GM21360 (cell line): ENCODE measurements at regions not wholly inside any gene's neighbourhood (a gene's known extent, or its start where the extent isn't known, plus 50 kb on each side); places are given as distances from the start of the nearest gene placed in this dataset.
A peak's percentile ranks its signal among the peaks of the same experiment; 100 is the strongest.

Source experiments
- ATAC-seq: cut with Tn5 transposase; IDR thresholded peaks from one replicate; pipeline ENCODE4 v1.9.1; 2021; ENCODE audit warnings: mild to moderate bottlenecking, moderate library complexity; ENCODE audit not compliant: unreplicated experiment

DNA sequence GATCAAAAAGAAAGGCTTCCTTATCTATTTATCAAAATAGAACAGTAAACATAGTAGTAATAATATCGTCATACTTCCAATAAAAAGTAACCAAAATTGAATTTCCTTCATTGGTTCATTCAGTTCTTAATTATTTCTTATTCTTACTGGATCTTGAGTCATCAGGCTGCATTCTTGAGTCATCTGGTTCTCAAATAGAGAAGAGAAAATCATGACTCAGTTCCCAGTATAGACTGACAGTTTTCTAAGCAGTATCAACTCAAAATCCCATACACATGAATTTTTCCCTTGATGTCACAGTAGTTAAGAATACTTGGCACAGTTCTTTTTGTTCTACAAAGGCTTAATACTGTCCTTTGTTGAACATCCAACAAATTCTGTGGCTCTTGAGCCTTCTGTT is 626.9 kb upstream of the ADGRL4 start:
- peak; percentile 63 for ATAC-seq

DNA sequence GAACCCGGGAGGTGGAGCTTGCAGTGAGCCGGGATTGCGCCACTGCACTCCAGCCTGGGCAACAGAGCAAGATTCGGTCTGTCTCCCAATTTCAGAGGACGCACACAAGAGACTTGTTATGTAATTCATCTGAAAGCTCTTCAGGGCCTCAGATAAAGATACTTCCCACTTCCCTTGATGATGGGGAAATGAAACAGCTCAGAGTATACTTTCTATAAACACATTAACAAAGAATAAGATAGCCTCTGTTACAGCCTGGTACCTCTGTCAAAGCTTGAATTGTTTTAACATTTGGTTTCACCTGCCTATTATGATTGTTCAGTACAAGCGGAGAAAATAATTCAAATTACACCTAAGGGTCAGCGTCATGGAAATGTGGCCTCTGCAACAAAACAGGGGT is 622.9 kb upstream of the ADGRL4 start:
- ATAC-seq, result no peak

DNA sequence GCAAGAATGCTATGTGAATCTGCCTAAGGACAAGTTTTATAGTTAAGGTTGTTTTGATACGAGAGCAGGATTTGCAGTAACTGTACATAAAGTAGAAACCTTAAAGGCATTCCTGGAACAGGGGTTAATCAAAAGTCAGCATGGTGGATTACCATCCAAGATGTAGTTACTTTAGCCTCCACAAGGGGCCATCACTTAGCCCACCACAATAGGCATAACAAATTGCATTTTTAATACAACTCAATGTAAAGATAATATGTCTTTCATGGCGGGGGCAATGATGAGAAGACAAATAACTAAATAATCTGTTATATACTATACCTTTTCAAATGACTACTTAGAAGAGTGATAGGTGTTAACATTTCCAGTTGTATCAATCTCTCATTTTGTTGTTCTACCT is 611.2 kb upstream of the ADGRL4 start:
- ATAC-seq, result no peak

DNA sequence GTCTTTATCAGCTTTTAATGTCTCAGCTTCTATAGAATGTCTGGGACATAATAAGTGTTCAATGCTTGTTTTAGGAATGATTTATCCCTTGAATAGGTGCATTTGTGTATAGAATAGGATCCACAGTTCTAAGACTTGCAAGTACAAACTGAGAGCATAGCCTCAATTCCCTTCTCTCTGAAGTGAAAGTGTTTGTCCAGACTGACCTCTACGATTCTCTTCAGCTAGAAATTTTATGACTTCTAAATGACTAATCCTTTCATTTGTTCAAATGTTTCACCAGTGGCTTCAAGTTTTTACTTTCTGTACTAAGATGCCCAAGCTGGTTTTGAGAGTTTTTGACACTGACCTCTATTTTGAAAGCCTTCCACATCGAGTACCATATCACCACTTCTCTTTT is 608.2 kb upstream of the ADGRL4 start:
- ATAC-seq, result no peak

DNA sequence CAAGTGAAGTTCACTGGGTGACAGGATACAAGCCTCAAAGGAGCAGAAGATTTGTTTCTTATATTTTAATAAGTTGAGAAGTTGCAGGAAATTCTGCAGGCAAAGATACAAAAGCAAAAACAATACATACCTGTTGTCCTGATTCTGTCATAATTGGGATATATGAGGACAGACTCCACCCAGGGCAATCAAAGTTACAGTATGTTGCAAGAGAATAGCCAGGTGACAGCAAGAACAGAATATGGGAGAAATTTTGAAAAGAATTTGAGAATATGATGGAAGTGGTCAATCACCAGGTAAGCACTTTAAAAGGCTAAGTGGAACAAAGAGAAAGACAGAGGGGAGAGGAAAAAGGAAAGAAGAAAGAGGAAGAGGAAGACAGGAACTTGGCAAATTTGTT is 607.6 kb upstream of the ADGRL4 start:
- ATAC-seq, result no peak

DNA sequence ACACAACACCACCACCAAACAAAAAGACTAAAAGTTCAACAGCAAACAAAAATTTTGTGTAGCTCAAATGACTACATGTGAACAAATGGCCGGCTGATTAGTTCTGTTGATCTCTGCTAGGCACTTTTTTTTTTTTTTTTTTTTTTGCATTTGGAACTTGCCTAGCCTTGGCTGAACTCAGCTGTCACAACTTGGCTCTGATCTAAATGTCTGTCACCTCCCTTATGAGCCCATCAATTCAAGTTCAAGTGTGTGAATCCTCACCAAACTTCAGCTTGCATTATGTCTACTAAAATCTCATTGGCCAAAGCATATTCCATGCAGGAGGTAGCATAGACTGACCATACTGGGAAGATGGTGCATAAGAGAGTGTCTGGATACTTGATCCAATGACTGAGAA is 606.5 kb upstream of the ADGRL4 start:
- ATAC-seq, result no peak

DNA sequence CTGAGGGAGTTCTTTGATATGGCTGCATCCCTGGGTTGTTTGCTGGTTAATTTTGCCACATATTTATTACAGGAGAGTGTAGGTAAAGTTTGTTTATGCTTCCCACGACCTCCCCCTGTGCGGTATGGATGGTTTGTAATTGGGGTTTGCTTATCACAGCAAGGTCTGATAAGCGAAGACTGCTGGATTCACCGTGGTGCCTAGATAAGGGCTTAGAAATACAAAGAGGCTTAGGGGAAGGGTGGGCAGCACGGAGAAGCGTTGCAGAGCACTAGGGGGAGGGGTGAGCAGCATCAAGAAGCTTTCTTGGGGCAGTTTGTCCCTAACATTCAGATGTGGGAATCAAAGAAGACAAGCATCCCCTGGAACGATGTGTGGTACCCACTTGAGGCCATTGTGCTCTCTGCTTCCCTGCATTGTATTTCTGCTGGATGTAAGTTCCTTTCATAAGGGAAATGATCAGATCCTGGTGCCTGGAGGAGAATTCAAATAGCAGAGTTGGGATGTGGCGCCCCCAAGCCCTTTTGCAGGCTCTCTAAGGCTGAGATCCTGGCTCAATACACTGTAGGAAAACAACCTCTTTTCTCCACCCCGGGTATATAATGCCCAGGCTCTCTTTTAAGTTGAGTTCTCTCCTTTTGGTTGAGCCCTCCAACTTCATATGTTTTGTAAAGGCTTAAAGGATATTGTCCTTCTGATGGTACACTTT is 598.1 kb upstream of the ADGRL4 start:
- no peak for ATAC-seq

DNA sequence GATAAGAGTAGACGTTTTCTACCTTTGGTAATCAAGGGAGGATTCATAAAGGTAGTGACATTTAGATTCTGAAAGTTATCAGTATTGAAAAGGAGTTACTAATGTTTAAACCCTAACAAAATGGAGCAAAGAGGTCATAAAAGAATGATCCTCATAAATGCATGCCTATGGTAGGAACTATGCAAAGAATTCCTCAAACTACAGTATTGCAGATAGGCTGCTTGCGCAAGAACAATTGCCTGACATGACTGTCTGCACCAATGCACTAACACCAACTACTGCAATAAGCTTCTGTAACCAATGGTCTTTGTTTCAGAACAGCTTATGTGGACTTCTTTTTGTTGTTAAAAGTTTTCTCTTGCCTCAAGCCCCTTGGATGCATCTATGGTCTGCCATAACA is 597.3 kb upstream of the ADGRL4 start:
- no peak for ATAC-seq

DNA sequence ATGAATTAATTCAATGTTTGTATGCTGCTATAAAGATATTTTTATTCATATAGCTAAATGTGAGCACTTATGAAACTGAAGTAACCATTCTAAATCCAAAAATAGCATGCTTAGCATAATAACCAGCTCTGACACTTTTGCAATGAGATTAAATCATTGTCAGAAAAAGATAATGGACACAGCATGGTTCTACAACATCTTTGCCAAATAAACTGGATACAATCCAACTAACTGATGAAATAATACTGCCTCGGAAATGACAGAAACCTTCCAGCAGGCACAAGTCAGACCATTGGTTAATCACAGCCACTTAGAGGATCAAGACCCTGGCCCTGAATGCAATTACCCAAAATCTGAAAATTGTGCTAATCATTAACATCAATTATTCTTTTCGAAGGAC is 592.7 kb upstream of the ADGRL4 start:
- no peak for ATAC-seq

DNA sequence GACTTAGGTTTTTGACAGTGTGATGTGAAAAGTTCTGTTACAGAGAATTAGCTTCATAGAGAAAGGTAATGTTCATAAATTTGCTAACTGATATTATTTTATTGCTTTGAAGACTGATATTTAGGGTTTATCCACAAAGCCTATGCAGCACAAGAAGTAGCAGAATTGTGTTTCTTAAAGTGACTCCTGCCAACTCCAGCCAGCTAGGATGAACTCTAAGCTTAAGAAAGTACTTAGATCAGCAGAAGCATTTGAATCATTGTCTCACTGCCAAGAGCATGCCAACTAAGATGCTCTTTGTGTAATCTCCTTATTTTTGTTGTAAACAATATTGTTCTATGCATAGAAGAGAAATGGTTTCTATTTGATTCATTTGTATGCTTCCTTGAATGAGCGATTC is 589.4 kb upstream of the ADGRL4 start:
- no peak for ATAC-seq

DNA sequence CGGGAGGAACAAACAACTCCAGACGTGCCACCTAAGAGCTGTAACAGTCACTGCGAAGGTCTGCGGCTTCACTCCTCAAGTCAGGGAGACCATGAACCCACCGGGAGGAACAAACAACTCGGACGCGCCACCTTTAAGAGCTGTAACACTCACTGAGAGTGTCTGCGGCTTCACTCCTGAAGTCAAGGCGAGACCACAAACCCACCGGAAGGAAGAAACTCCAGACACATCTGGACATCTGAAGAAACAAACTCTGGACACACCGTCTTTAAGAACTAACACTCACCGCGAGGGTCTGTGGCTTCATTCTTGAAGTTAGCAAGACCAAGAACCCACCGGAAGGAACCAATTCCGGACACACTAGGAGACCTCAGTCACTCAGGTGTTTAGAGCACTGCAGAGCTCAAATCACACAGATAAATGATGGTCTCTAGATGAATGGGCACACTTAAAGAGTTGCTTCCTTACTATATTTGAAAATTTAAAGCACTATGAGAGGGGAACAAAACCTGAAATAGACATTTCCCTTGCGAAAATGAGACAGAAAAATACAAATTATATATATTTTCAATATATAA is 587.7 kb upstream of the ADGRL4 start:
- ATAC-seq, result no peak

DNA sequence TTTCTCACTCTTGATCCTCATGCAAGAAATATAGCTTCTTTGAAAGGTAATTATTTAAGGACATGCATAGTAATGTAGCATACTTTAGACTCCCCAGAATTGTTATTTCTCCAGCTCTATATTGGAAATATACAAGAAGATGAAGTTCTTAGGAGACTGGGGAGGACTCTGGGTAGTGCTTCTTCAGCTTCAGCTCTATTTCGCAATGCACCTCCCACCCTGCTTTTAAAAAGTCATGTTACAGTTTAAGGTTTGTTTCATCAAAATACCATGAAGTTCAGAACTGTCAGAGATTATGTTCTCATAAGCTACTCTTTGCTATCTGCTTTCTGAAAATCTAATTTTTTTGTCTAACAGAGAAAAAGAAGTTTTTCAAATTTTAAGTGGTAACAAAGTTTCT is 586.2 kb upstream of the ADGRL4 start:
- no peak for ATAC-seq

DNA sequence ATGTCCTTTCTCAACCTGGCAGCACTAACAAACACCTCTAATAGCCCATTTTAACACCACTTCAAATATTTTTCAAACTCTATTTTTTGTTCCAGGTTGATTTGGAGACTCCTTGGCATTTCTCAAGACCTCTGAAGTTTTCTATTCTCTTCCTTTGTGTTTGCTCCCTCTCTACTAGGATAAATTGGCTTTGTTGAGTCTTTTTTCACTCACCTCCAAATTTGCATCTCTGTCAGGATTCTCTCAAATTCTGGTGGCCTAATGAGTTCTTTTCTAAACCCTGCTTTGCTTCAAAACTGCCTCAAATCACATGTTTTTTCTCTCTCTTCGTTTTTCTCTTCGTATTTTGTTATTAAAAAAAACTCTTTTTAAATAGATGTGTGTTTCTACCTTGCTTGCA is 582.2 kb upstream of the ADGRL4 start:
- ATAC-seq, result no peak

DNA sequence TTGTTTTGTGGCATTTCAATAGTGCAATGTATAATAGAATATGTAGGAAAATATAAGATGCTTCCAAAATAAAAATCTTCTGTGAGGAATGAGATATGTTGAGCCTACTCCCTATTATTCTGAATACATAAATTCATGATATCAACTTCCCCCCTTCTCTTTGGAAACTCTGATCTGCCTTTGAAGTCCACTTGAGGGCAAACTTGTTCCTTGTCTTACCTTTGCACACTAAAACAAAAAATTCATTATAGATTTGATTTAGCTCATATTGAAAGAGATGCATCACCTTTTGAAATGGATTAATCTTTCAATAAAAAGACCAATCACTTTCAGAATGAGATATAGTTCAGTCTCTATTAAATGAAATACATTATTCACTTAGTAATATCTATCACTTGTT is 580.7 kb upstream of the ADGRL4 start:
- ATAC-seq, result no peak

DNA sequence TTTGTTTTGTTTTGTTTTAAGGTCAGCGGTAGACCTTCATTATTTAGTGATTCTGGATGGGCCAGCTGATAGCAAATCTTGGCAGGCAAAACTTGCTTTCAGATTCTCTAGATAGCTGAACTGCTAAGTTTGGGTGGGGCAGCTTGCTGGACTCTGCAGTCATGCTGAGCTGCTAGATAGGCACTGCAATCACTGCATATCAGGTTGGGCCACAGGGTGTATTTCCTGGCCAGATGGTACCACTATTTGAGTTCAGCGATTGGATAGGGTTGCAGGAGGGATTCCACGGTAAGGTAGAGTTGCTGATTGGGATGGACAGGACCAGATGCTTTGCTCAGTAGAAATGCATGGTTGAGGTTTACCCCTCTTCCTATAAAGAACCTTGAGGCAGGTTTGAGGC is 579.3 kb upstream of the ADGRL4 start:
- ATAC-seq, result no peak

DNA sequence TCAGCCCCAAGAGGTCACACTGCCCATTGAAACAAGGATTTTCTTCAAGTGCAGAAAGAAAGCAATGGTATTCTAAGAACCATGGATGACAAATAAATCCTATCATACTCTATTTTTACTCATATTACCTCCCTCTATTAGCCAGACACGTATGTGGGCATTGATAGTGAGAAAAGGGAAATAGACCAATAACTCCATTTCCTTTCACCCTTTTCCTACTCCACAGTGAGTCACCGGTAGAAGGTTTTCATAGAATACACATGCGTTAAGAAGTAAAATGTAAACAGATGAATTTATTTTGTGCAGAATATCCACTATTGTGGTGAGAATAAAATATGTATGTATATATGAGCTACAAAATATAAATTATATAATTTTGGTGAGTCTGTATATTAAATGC is 568.9 kb upstream of the ADGRL4 start:
- ATAC-seq, result no peak

DNA sequence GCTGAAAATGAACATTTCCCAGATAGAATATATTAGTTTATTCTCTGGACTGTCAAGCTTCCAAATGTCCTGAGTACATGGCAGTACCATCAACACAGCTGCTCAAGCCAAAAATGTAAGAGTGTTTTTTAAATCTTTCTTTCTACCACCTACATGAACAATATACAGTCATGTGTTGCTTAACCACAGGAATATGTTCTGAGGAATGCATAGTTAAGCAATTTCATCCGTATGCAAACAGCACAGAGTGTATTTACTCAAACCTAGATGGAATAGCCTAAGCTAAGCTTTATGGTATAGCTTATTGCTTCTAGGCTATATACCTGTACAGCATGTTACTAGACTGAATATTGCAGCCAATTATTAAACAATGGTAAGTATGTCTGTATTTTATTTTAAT is 561.9 kb upstream of the ADGRL4 start:
- no peak for ATAC-seq

DNA sequence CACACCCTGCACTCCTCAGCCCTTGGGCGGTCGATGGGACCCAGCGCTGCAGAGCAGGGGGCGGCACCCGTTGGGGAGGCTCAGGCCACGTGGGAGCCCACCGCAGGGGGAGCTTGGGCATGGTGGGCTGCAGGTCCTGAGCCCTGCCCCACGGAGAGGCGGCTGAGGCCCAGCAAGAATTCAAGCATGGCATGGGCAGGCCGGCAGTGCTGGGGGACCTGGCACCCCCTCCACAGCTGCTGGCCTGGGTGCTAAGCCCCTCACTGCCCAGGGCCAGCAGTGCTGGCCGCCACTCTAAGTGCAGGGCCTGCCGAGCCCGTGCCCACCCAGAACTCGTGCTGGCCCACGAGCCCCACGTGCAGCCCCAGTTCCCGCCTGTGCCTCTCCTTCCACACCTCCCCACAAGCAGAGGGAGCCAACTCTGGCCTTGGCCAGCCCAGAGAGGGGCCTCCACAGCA is 555.0 kb upstream of the ADGRL4 start:
- no peak for ATAC-seq

DNA sequence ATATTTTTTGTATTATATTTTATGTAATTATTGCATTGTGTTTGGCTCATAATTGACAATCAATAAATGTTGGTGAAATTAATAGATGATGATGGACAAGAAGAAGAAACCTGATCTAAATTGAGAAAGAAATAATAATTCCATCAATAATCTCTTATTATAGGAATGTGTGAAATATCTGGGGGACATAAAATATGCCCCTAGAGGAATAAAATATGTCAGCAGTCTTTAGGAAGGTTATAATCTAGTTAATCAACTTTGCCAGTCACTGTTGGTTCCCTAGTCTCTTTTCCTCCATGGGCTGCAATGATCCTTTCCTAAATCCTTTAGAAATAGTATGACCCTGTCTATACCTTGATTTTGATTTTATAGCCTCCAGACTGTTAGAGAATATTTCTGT is 549.7 kb upstream of the ADGRL4 start:
- ATAC-seq, result no peak

DNA sequence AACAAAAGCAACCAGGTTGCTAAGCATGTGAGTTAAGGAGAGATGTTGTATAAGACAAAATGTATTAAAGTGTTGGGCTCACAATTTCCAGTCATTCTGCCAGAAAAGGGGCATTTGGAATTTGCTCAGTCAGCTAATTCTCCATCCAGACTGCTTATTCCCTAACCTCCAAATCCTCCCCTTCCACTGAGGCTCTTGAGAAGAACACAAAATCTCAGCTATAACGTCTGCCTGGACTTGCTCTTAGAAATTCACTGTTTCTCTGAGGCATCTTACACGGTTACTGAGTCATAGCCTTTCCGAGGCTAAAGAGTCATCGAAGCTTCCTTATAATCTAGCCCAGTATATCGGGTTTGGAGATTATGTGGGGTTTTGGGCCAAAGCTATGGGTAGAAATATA is 548.2 kb upstream of the ADGRL4 start:
- no peak for ATAC-seq

DNA sequence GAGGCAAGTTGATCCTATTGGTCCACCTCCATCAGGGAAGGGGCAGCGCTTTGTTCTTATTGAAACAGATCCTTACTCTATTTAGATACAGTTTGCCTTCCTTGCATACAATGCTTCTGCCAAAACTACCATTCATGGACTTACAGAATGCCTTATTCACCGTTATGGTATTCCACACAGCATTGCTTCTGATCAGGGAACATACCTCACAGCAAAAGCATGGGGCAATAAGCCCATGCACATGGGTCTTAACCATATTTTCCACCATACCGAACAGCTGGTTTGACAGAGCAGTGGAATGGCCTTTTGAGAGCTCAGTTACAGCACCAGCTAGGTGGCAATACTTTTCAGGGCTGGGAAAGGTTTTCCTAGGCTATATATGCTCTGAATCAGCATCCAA is 544.8 kb upstream of the ADGRL4 start:
- ATAC-seq, result no peak

DNA sequence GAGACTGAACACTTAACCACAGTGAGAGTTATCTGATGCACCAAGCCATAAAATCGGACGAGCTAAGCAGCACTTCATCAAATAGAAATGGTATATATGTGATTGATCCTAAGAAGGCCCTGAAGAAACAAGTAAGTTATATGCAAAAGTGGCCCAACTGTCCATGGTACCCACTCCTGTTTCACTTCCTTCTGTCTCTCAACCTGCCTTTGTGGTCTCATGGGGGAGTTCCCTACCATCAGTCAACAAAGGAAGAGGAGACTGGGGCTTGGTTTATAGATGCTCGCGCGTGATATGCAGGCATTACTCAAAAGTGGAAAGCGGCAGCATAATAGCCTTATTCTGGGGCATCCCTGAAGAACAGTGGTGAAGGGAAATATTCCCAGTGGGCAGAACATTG is 543.9 kb upstream of the ADGRL4 start:
- no peak for ATAC-seq

DNA sequence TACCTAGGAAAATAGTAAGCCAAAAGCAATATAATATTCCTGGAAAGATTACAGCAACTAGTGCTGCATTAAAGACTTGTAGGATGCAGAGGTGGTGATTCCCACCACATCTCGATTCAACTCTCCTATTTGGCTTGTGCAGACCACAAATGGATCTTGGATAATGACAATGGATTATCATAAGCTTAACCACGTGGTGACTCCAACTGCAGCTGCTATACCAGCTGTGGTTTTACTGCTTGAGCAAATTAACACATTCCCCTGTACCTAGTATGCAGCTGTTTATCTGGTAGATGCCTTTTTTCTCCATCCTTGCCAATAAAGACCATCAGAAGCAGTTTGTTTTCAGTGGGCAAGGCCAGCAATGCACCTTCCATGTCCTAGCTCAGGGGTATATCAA is 542.7 kb upstream of the ADGRL4 start:
- no peak for ATAC-seq
